GM12878 (cell line): ENCODE measurements at regions not wholly inside any gene's neighbourhood (a gene's known extent, or its start where the extent isn't known, plus 50 kb on each side); places are given as distances from the start of the nearest gene placed in this dataset.

Source experiments
- ATAC-seq: fragments of 200-7000 bp; cut with Tn5 transposase; 3 replicates; pipeline ENCODE4 v1.9.1; 2020; ENCODE audit warnings: mild to moderate bottlenecking, moderate library complexity
- BruUV-seq: library from RNA; stranded (reverse); fragments of 400-500 nt; replicated peaks from 2 replicates; lab custom pipeline; 2021; lab: Mats Ljungman, UMichigan
- CTCF ChIA-PET: fragments of 300-600 bp; sonication (Branson Sonifier 250); formaldehyde crosslinking; extraction: SDS; loops from one replicate; lab custom pipeline; 2021; ENCODE audit warnings: inconsistent platforms; lab: Yijun Ruan, JAX
- POLR2A ChIA-PET: fragments of 350-600 bp; formaldehyde crosslinking; extraction: SDS; loops from one replicate; lab custom pipeline; 2021; ENCODE audit warnings: inconsistent platforms; lab: Charles Lee
- RAD21 ChIA-PET: fragments of 300-600 bp; sonication (Branson Sonifier 250); formaldehyde crosslinking; loops from one replicate; lab custom pipeline; 2023; ENCODE audit warnings: antibody characterized with exemption; ENCODE audit not compliant: unreplicated experiment; lab: Charles Lee
- SMC1A ChIA-PET: fragments of 300-600 bp; sonication (Branson Sonifier 250); formaldehyde crosslinking; loops from one replicate; lab custom pipeline; 2023; ENCODE audit not compliant: unreplicated experiment, uncharacterized antibody; lab: Charles Lee
- DNase-seq: peaks from one replicate; pipeline ENCODE4 v3.0.0-alpha.2; 2011; ENCODE audit warnings: low read depth, low spot score
- FAIRE-seq: peaks from 3 replicates; lab custom pipeline; 2011; peaks lifted over from hg19 to GRCh38; lab: Jason Lieb, UNC
- H2AFZ ChIP-seq: 2 replicates; pipeline ENCODE4 v1.6.0; 2011; ENCODE audit warnings: low read depth, low read length, control low read depth; ENCODE audit not compliant: control insufficient read depth
- H3K27ac ChIP-seq: 2 replicates; pipeline ENCODE4 v1.5.1; 2011; ENCODE audit warnings: control low read depth; ENCODE audit not compliant: control insufficient read depth, insufficient read depth
- H3K27me3 ChIP-seq, 2 experiments: replicated peaks in 1 of 2; 2 replicates each; pipeline versions ENCODE4 v1.6.0 to v1.6.1; 2011; ENCODE audit warnings: low read length in 1 of 2; ENCODE audit not compliant: control insufficient read depth in 2 of 2, insufficient read depth in 2 of 2
- H3K36me3 ChIP-seq, 2 experiments: 2 replicates each; pipeline ENCODE4 v1.5.1; 2011; ENCODE audit warnings: low read length in 1 of 2; ENCODE audit not compliant: control insufficient read depth in 2 of 2, insufficient read depth in 2 of 2
- H3K4me1 ChIP-seq: 2 replicates; pipeline ENCODE4 v1.6.1; 2011; ENCODE audit warnings: mild to moderate bottlenecking, low read length, moderate library complexity, mixed read lengths; ENCODE audit not compliant: control insufficient read depth, insufficient read depth
- H3K4me2 ChIP-seq: 2 replicates; pipeline ENCODE4 v1.6.0; 2011; ENCODE audit warnings: control low read depth; ENCODE audit not compliant: control insufficient read depth, insufficient read depth
- H3K4me3 ChIP-seq: fragments of 200-600 bp; sonication (generic); 2 replicates; pipeline ENCODE4 v1.5.1; 2016
- H3K79me2 ChIP-seq: 2 replicates; pipeline ENCODE4 v1.6.0; 2011; ENCODE audit warnings: low read length; ENCODE audit not compliant: control insufficient read depth, insufficient read depth
- H3K9ac ChIP-seq: 2 replicates; pipeline ENCODE4 v1.8.0; 2011; ENCODE audit warnings: low read length, control low read depth, mixed read lengths; ENCODE audit not compliant: control insufficient read depth, insufficient read depth
- H3K9me3 ChIP-seq: replicated peaks from 3 replicates; pipeline ENCODE4 v1.5.1; 2011; ENCODE audit warnings: mild to moderate bottlenecking, low read length; ENCODE audit not compliant: control insufficient read depth, insufficient read depth
- H4K20me1 ChIP-seq: 2 replicates; pipeline ENCODE4 v1.6.0; 2011; ENCODE audit not compliant: control insufficient read depth, insufficient read depth
- CHD1 ChIP-seq: IDR thresholded peaks from 2 replicates; pipeline ENCODE4 v1.6.1; 2012; ENCODE audit warnings: low read depth, low read length, improper control_type of control experiment
- CREB1 ChIP-seq: IDR thresholded peaks from 2 replicates; pipeline ENCODE4 v1.6.1; 2012; ENCODE audit warnings: low read depth, mild to moderate bottlenecking, inconsistent platforms
- CREM ChIP-seq: IDR thresholded peaks from 2 replicates; pipeline ENCODE4 v1.6.1; 2014; ENCODE audit warnings: antibody characterized with exemption, low read depth
- EZH2 ChIP-seq: IDR thresholded peaks from 2 replicates; pipeline ENCODE4 v1.6.1; 2012; ENCODE audit warnings: low read depth, mild to moderate bottlenecking, control low read depth, inconsistent platforms, low read length, borderline replicate concordance; ENCODE audit not compliant: control insufficient read depth
- KAT2A ChIP-seq: conservative IDR thresholded peaks from 2 replicates; pipeline ENCODE4 v1.6.1; 2011; ENCODE audit warnings: low read depth, low read length; ENCODE audit not compliant: control insufficient read depth
- MEF2A ChIP-seq: IDR thresholded peaks from 2 replicates; pipeline ENCODE4 v1.6.1; 2011; ENCODE audit warnings: low read depth, mild to moderate bottlenecking, low read length, moderate library complexity; ENCODE audit not compliant: insufficient read depth
- MEF2B ChIP-seq: fragments of 450-650 bp; IDR thresholded peaks from 2 replicates; pipeline ENCODE4 v1.6.1; 2018; ENCODE audit warnings: mild to moderate bottlenecking, moderate library complexity; ENCODE audit not compliant: partially characterized antibody, poor library complexity, severe bottlenecking
- RBBP5 ChIP-seq: fragments of 200-600 bp; sonication (generic); conservative IDR thresholded peaks from 2 replicates; pipeline ENCODE4 v1.6.1; 2016
- RFX5 ChIP-seq: IDR thresholded peaks from 2 replicates; pipeline ENCODE4 v1.6.1; 2011; ENCODE audit warnings: low read depth, low read length, improper control_type of control experiment
- RUNX3 ChIP-seq: IDR thresholded peaks from 2 replicates; pipeline ENCODE4 v1.6.1; 2012; ENCODE audit warnings: low read length, inconsistent platforms
- SMAD1 ChIP-seq: fragments of 450-650 bp; IDR thresholded peaks from 2 replicates; pipeline ENCODE4 v1.6.1; 2018; ENCODE audit warnings: mild to moderate bottlenecking, low read depth; ENCODE audit not compliant: partially characterized antibody
- SMC3 ChIP-seq: IDR thresholded peaks from 2 replicates; pipeline ENCODE4 v1.6.1; 2011; ENCODE audit warnings: low read length, improper control_type of control experiment, borderline replicate concordance
- YY1 ChIP-seq: IDR thresholded peaks from 2 replicates; pipeline ENCODE4 v1.6.1; 2011; ENCODE audit warnings: low read depth, mild to moderate bottlenecking, low read length
- ZNF622 ChIP-seq: fragments of 450-650 bp; IDR thresholded peaks from 2 replicates; pipeline ENCODE4 v1.6.1; 2017; ENCODE audit warnings: mild to moderate bottlenecking, inconsistent platforms
- WGBS: methylation state at CpG from one replicate; pipeline ENCODE4 v1.1.6; 2016; ENCODE audit warnings: low lambda C conversion rate; ENCODE audit not compliant: insufficient replicate concordance, insufficient coverage; ENCODE audit errors: missing lambda C conversion rate; 5-methylcytosine and 5-hydroxymethylcytosine counted together
- in situ Hi-C: fragments of 300-500 bp; cut with MboI; formaldehyde crosslinking; loops from 9 replicates; pipeline ENCODE4 v1.14.3; 2018; ENCODE audit warnings: mixed read lengths
- intact Hi-C: fragments of 100-400 bp; cut with micrococcal nuclease; formaldehyde crosslinking; loops from one replicate; pipeline ENCODE4 v1.14.2; 2022; ENCODE audit not compliant: unreplicated experiment
- TF ChIP-seq, protein P1 (sequence below): fragments of 450-650 bp; IDR thresholded peaks from 2 replicates; pipeline ENCODE4 v1.6.1; 2017; ENCODE audit warnings: mild to moderate bottlenecking, low read depth, inconsistent platforms; ENCODE audit not compliant: poor library complexity, severe bottlenecking
- TF ChIP-seq, protein P2 (sequence below): fragments of 450-650 bp; IDR thresholded peaks from 2 replicates; pipeline ENCODE4 v1.6.1; 2016; ENCODE audit warnings: mild to moderate bottlenecking, moderate library complexity, borderline replicate concordance
- TF ChIP-seq, protein P3 (sequence below): IDR thresholded peaks from 2 replicates; pipeline ENCODE4 v1.6.1; 2011; ENCODE audit warnings: mild to moderate bottlenecking, low read depth, low read length, moderate library complexity; ENCODE audit not compliant: insufficient replicate concordance

DNA sequence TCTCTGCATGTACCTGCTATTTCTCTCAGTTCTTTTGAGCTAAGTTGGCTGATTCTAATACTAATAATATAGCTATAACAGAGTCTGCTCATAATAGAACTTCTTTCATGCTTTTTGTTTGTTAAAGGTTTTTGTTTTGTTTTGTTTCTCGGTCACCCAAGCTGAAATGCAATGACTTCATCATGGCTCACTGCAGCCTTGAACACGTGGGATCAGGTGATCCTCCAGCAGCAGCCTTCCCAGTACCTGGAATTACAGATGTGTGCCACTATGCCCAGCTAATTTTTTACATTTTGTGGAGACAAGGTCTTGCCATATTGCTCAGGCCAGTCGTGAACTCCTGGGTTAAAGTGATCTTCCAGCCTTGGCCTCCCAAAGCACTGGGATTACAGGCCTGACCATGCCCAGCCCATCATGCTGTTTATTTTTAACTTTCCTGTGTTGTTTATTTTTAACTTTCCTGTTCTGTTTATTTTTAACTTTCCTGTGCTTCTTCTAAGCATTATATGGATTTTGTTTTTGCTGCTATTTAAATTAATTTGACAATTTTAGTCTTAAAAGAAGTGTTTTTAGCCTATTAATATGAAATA is 763.8 kb upstream of the CDH7 start:
- Histone ChIP-seq H3K27ac (no peak overlapping the region), H4K20me1 (no peaks in the 10 kb centered on the region), H3K4me2 (no peak overlapping the region), H3K4me1 (no peaks in the 10 kb centered on the region), H3K27me3 (no peaks in the 10 kb centered on the region; a peak in 1 of 4 replicates), H3K9ac (no peak overlapping the region), H2AFZ (no peak overlapping the region), H3K79me2 (no peaks in the 10 kb centered on the region), H3K4me3 (no peak overlapping the region), H3K9me3 (no peaks in the 10 kb centered on the region), H3K36me3 (no peaks in the 10 kb centered on the region)
- ATAC-seq (no peak), DNase-seq (no peak), FAIRE-seq (no peak)
- POLR2A ChIA-PET: no interaction called here
- RAD21 ChIA-PET: no interaction called here
- in situ Hi-C loops (no loop called here), intact Hi-C loops (no loop called here)
- BruUV-seq: no TSS peak
- TF ChIP-seq, protein P1, sequence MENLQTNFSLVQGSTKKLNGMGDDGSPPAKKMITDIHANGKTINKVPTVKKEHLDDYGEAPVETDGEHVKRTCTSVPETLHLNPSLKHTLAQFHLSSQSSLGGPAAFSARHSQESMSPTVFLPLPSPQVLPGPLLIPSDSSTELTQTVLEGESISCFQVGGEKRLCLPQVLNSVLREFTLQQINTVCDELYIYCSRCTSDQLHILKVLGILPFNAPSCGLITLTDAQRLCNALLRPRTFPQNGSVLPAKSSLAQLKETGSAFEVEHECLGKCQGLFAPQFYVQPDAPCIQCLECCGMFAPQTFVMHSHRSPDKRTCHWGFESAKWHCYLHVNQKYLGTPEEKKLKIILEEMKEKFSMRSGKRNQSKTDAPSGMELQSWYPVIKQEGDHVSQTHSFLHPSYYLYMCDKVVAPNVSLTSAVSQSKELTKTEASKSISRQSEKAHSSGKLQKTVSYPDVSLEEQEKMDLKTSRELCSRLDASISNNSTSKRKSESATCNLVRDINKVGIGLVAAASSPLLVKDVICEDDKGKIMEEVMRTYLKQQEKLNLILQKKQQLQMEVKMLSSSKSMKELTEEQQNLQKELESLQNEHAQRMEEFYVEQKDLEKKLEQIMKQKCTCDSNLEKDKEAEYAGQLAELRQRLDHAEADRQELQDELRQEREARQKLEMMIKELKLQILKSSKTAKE: no peak
- no peak for TF ChIP-seq CHD1
- TF ChIP-seq, protein P2, sequence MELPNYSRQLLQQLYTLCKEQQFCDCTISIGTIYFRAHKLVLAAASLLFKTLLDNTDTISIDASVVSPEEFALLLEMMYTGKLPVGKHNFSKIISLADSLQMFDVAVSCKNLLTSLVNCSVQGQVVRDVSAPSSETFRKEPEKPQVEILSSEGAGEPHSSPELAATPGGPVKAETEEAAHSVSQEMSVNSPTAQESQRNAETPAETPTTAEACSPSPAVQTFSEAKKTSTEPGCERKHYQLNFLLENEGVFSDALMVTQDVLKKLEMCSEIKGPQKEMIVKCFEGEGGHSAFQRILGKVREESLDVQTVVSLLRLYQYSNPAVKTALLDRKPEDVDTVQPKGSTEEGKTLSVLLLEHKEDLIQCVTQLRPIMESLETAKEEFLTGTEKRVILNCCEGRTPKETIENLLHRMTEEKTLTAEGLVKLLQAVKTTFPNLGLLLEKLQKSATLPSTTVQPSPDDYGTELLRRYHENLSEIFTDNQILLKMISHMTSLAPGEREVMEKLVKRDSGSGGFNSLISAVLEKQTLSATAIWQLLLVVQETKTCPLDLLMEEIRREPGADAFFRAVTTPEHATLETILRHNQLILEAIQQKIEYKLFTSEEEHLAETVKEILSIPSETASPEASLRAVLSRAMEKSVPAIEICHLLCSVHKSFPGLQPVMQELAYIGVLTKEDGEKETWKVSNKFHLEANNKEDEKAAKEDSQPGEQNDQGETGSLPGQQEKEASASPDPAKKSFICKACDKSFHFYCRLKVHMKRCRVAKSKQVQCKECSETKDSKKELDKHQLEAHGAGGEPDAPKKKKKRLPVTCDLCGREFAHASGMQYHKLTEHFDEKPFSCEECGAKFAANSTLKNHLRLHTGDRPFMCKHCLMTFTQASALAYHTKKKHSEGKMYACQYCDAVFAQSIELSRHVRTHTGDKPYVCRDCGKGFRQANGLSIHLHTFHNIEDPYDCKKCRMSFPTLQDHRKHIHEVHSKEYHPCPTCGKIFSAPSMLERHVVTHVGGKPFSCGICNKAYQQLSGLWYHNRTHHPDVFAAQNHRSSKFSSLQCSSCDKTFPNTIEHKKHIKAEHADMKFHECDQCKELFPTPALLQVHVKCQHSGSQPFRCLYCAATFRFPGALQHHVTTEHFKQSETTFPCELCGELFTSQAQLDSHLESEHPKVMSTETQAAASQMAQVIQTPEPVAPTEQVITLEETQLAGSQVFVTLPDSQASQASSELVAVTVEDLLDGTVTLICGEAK: no peak
- TF ChIP-seq EZH2: no peak
- no peak for TF ChIP-seq ZNF622
- TF ChIP-seq RFX5: no peak
- no peak for TF ChIP-seq RBBP5
- no peak for TF ChIP-seq KAT2A
- no peak for TF ChIP-seq SMC3
- no peak for TF ChIP-seq RUNX3
- TF ChIP-seq CREM: no peak
- TF ChIP-seq MEF2B: no peak
- TF ChIP-seq SMAD1: no peak
- TF ChIP-seq YY1: no peak
- TF ChIP-seq, protein P3, sequence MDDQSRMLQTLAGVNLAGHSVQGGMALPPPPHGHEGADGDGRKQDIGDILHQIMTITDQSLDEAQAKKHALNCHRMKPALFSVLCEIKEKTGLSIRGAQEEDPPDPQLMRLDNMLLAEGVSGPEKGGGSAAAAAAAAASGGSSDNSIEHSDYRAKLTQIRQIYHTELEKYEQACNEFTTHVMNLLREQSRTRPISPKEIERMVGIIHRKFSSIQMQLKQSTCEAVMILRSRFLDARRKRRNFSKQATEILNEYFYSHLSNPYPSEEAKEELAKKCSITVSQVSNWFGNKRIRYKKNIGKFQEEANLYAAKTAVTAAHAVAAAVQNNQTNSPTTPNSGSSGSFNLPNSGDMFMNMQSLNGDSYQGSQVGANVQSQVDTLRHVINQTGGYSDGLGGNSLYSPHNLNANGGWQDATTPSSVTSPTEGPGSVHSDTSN: no peak
- no peak for TF ChIP-seq CREB1
- no peak for TF ChIP-seq MEF2A
- 0% methylated on average over 3 of the region's 3 CpGs for WGBS
- CTCF ChIA-PET: interaction anchor here (1.2 kb wide), 1 partner anchor 10 kb away, joined by 3 read pairs; no protein-coding TSS in a partner anchor
- SMC1A ChIA-PET: no interaction called here
